OCI-LY3 (cell line): ENCODE measurements at regions not wholly inside any gene's neighbourhood (a gene's known extent, or its start where the extent isn't known, plus 50 kb on each side); places are given as distances from the start of the nearest gene placed in this dataset.

ENCODE experiments used
- H2AFZ ChIP-seq: fragments of 200-600, 300-600 bp; shearing (Covaris generic); 2 replicates; pipeline ENCODE4 v1.6.0; 2014; ENCODE audit warnings: antibody characterized with exemption, low read depth, low read length
- H3K27ac ChIP-seq: fragments of 200-600, 300-600 bp; sonication (generic); 2 replicates; pipeline ENCODE4 v1.5.1; 2014; ENCODE audit warnings: mild to moderate bottlenecking, low read length, moderate library complexity, mixed read lengths
- H3K27me3 ChIP-seq: fragments of 200-600, 300-600 bp; sonication (generic); 2 replicates; pipeline ENCODE4 v1.6.1; 2014; ENCODE audit warnings: low read depth, low read length, mixed read lengths
- H3K36me3 ChIP-seq: fragments of 200-600, 300-600 bp; sonication (generic); replicated peaks from 2 replicates; pipeline ENCODE3; 2014; ENCODE audit warnings: low read depth, low read length, mixed read lengths
- H3K4me1 ChIP-seq: fragments of 300-600, 200-600 bp; sonication (generic); 2 replicates; pipeline ENCODE4 v1.6.1; 2014; ENCODE audit warnings: low read length, mixed read lengths
- H3K4me2 ChIP-seq: fragments of 200-600, 300-600 bp; sonication (generic); 2 replicates; pipeline ENCODE4 v1.6.1; 2014; ENCODE audit warnings: low read length, mixed read lengths
- H3K4me3 ChIP-seq: fragments of 300-600, 200-600 bp; sonication (generic); 2 replicates; pipeline ENCODE4 v1.5.1; 2014; ENCODE audit warnings: antibody characterized with exemption, mild to moderate bottlenecking, low read length, moderate library complexity
- H3K79me2 ChIP-seq: fragments of 300-600, 200-600 bp; shearing (Covaris generic); 2 replicates; pipeline ENCODE4 v1.6.1; 2014; ENCODE audit warnings: mild to moderate bottlenecking, low read length, mixed read lengths
- H3K9ac ChIP-seq: fragments of 300-600, 200-600 bp; shearing (Covaris generic); 2 replicates; pipeline ENCODE4 v1.6.0; 2014; ENCODE audit warnings: mild to moderate bottlenecking, low read length, moderate library complexity
- H3K9me3 ChIP-seq: fragments of 200-600, 300-600 bp; shearing (Covaris generic); 2 replicates; pipeline ENCODE4 v1.6.1; 2014; ENCODE audit warnings: low read length, mixed read lengths; ENCODE audit not compliant: insufficient read depth
- H4K20me1 ChIP-seq: fragments of 200-600, 300-600 bp; sonication (generic); 2 replicates; pipeline ENCODE4 v1.6.1; 2016; ENCODE audit warnings: low read length, mixed read lengths; ENCODE audit not compliant: insufficient read depth
- EZH2phosphoT487 ChIP-seq: fragments of 200-600 bp; shearing (Covaris generic); IDR thresholded peaks from 2 replicates; pipeline ENCODE4 v1.6.1; 2018; ENCODE audit warnings: antibody characterized with exemption, mixed run types, low read depth
- TF ChIP-seq, protein P1 (sequence below): fragments of 200-600, 300-600 bp; sonication (generic); IDR thresholded peaks from 2 replicates; pipeline ENCODE4 v1.5.1; 2014; ENCODE audit warnings: antibody characterized with exemption, low read length, low read depth

DNA sequence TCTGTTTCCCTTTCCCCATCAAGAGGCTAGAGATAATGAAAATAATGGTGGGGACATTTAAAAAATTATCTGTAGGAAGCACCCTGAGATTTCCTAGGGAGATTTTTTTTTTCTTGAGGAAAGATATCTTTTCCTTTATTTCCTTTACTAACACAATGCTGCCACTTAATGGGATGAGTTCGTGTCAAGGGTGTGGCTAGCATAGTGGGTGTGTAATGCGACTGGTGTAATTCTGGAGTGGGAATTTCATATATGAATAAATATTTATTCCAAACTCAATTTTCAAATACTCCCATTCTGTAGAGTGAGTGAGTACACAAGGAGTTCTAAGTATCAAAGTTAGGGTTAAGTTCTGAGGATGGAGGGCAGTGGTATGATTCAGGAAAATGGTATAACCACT is 66.1 kb upstream of the GALNT15 start:
- H3K27me3 ChIP-seq, result peaks cover 10% of the 10 kb centered on the region; the same call in 1 of the 2 replicates
- TF ChIP-seq, protein P1, sequence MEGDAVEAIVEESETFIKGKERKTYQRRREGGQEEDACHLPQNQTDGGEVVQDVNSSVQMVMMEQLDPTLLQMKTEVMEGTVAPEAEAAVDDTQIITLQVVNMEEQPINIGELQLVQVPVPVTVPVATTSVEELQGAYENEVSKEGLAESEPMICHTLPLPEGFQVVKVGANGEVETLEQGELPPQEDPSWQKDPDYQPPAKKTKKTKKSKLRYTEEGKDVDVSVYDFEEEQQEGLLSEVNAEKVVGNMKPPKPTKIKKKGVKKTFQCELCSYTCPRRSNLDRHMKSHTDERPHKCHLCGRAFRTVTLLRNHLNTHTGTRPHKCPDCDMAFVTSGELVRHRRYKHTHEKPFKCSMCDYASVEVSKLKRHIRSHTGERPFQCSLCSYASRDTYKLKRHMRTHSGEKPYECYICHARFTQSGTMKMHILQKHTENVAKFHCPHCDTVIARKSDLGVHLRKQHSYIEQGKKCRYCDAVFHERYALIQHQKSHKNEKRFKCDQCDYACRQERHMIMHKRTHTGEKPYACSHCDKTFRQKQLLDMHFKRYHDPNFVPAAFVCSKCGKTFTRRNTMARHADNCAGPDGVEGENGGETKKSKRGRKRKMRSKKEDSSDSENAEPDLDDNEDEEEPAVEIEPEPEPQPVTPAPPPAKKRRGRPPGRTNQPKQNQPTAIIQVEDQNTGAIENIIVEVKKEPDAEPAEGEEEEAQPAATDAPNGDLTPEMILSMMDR, result no peak
- no peak overlapping the region for H3K9ac ChIP-seq
- no peaks in the 10 kb centered on the region for H3K79me2 ChIP-seq
- no peaks in the 10 kb centered on the region for H4K20me1 ChIP-seq
- H3K27ac ChIP-seq, result no peak overlapping the region
- no peak overlapping the region for H2AFZ ChIP-seq
- no peaks in the 10 kb centered on the region for H3K36me3 ChIP-seq
- no peaks in the 10 kb centered on the region for H3K4me1 ChIP-seq
- no peak overlapping the region for H3K4me3 ChIP-seq
- H3K4me2 ChIP-seq, result no peak overlapping the region
- 0 out of 2 replicates have a peak, but pooled peaks cover 4% of the 10 kb centered on the region for H3K9me3 ChIP-seq

GRCh38 chr3:16109929-16110328 is 64.6 kb upstream of the GALNT15 start:
- Histone ChIP-seq H4K20me1 (no peaks in the 10 kb centered on the region), H3K4me1 (no peaks in the 10 kb centered on the region), H3K27me3 (peaks cover 2% of the 10 kb centered on the region; the same call in 1 of the 2 replicates), H3K36me3 (no peaks in the 10 kb centered on the region), H3K9ac (no peak overlapping the region), H3K27ac (no peak overlapping the region), H3K79me2 (no peaks in the 10 kb centered on the region), H3K9me3 (0 out of 2 replicates have a peak, but pooled peaks cover 4% of the 10 kb centered on the region), H2AFZ (no peak overlapping the region), H3K4me2 (no peak overlapping the region), H3K4me3 (no peak overlapping the region)
- TF ChIP-seq EZH2phosphoT487, result no peak
- TF ChIP-seq, protein P1, result no peak

- H3K4me2 ChIP-seq, result no peak overlapping the region
- no peak overlapping the region for H3K9ac ChIP-seq
- H3K4me1 ChIP-seq, result no peaks in the 10 kb centered on the region
- no peaks in the 10 kb centered on the region for H3K79me2 ChIP-seq
- no peaks in the 10 kb centered on the region for H3K9me3 ChIP-seq
- no peaks in the 10 kb centered on the region for H3K36me3 ChIP-seq
- no peak overlapping the region for H3K4me3 ChIP-seq
- H3K27ac ChIP-seq, result no peak overlapping the region
- TF ChIP-seq, protein P1, result no peak
- TF ChIP-seq EZH2phosphoT487, result no peak
- H4K20me1 ChIP-seq, result no peaks in the 10 kb centered on the region
- no peaks in the 10 kb centered on the region for H3K27me3 ChIP-seq
- H2AFZ ChIP-seq, result no peak overlapping the region
Measured at GRCh38 chr3:16112910-16113504, 61.5 kb upstream of the GALNT15 start.

DNA sequence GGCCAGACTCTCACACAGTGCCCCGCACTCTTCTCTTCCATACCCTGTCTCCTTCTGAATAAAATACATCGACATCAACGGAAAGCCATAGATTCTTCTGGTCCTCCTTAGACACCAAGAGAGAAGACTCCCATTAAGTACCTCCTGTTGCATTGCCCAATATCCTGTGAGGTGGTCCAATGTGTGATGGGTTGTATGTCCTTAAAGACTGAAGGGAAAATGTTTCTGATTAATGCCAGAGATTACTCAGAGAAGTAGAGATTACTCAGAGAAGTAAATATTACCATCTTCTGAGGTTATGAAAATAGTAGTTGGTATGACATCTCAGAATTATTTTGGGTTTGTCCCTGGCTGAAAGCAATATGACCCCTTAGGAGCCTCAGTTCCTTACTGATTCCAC is 60.8 kb upstream of the GALNT15 start:
- no peaks in the 10 kb centered on the region for H3K27me3 ChIP-seq
- TF ChIP-seq, protein P1, result no peak
- no peak for TF ChIP-seq EZH2phosphoT487
- H3K4me1 ChIP-seq, result no peaks in the 10 kb centered on the region
- no peak overlapping the region for H3K9ac ChIP-seq
- H3K4me2 ChIP-seq, result no peak overlapping the region
- H3K27ac ChIP-seq, result no peak overlapping the region
- H3K36me3 ChIP-seq, result no peaks in the 10 kb centered on the region
- H3K79me2 ChIP-seq, result no peaks in the 10 kb centered on the region
- H4K20me1 ChIP-seq, result no peaks in the 10 kb centered on the region
- H2AFZ ChIP-seq, result no peak overlapping the region
- no peaks in the 10 kb centered on the region for H3K9me3 ChIP-seq
- no peak overlapping the region for H3K4me3 ChIP-seq
